ENCODE measurements at regions not wholly inside any gene's neighbourhood (a gene's known extent, or its start where the extent isn't known, plus 50 kb on each side); places are given as distances from the start of the nearest gene placed in this dataset.

DNA sequence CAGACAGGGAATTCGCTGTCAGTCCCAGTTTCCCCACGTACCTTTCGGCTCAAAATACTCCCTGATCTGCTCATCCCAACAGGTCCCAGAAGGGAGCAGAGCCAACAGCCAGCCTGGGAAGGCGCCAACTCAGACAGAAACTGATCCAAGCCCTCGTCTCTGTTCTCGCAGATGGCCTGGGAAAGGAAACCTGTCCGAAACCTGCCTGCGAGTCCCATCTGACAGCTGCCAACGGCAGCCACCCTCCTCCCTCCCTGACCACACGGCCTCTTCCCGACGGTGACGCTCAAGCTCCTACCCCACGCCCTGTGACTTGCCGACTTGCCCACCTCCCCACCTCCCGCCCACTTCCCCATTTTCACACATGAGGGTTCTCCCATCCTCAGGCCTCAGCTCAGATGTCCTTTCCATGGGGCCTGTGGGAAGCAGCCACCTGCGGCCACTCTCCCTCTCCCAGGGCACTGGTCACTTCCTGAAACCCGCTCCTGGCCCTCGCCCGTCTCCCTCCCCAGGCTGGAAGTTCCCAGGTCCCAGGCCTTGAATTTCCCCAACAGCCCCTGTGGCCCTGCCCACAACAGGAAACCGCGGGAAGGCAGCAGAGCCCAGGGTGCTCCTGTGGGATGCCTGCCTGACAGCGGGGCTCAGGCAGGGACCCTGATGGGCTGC is 60.9 kb upstream of the FBRSL1 start:
- H3K27ac Mint-ChIP-seq, result no peak overlapping the region
- no peaks in the 10 kb centered on the region for H3K36me3 Mint-ChIP-seq (ENCODE audit: low read depth)
- H3K9me3 Mint-ChIP-seq, result peaks cover 3% of the 10 kb centered on the region
- H3K4me3 Mint-ChIP-seq, result no peak overlapping the region
- no peaks in the 10 kb centered on the region for H3K27me3 Mint-ChIP-seq
- H3K4me1 Mint-ChIP-seq (ENCODE audit: low read depth), result peaks cover 26% of the 10 kb centered on the region

DNA sequence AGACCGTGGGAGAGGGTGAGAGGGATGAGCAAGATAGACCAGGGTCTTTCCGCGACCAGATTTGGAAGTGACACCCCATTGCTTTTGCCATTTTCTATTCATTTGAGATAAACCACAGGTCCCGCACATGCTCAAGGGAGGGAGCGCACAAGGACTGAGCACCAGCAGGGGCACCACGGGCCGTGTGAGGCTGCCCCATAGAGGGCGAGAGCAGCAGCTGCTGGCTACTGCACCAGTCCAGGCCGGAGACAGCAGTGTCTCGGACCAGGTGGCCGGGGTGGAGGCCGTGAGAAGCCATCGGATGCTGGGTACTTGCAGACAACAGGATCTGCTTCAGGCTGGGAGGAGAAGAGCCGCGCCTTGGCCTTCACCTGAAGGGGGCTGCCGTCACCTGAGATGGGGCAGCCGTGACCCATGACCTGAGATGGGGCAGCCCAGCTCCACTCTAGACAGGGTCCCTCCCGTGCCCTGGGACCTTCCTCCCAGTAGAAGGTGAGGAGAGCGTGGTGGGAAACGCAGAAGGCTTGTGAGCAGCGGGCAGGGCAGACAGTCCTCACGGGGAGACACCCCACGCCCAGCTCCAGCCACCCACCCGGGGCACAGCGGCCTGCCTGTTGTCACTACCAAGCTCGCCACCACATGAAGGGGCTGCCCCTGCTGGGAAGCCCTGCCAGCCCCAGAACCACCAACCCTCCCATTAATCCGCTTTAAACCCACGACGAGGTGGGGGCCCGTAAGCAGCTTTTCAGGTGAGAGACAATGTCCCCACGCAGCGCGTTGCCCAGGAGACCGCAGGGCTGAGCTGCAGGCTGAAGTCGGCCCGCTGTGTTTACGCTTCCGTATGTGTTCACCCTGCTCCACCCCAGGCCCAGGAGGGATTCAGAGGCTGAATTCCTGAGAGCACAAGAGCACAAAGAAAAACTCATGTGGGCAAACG is 61.7 kb upstream of the FBRSL1 start:
- Mint-ChIP-seq H3K4me1 (ENCODE audit: low read depth) (peaks cover 24% of the 10 kb centered on the region), H3K9me3 (peaks cover 3% of the 10 kb centered on the region), H3K36me3 (ENCODE audit: low read depth) (no peaks in the 10 kb centered on the region), H3K4me3 (no peak overlapping the region), H3K27ac (no peak overlapping the region), H3K27me3 (no peaks in the 10 kb centered on the region)

DNA sequence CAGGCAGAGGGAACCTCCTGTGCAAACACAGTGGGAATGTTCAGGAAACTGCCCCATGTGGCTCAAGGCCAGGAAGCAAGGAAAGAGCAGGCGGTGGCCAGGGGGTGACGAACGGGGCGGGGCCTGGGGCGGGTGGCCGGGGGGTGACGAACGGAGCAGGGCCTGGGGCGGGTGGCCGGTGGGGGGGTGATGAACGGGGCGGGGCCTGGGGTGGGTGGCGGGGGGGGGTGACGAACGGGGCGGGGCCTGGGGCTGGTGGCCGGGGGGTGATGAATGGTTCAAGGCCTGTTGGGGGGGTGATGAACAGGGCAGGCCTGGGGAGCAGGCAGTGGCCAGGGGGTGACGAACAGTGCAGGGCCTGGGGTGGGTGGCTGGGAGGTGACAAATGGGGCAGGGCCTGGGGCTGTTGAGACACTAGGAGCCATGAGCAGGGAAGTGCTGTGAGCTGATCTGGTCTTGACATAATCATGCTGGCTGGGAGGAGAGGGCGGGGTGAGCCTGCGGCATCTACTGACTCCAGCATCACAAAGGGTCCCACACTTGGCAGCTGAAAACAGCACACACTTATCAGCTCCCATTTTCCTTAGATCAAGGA is 62.7 kb upstream of the FBRSL1 start:
- Mint-ChIP-seq H3K9me3 (peaks cover 3% of the 10 kb centered on the region), H3K4me3 (no peak overlapping the region), H3K4me1 (ENCODE audit: low read depth) (peaks cover 29% of the 10 kb centered on the region), H3K27ac (no peak overlapping the region), H3K27me3 (no peaks in the 10 kb centered on the region), H3K36me3 (ENCODE audit: low read depth) (no peaks in the 10 kb centered on the region)

DNA sequence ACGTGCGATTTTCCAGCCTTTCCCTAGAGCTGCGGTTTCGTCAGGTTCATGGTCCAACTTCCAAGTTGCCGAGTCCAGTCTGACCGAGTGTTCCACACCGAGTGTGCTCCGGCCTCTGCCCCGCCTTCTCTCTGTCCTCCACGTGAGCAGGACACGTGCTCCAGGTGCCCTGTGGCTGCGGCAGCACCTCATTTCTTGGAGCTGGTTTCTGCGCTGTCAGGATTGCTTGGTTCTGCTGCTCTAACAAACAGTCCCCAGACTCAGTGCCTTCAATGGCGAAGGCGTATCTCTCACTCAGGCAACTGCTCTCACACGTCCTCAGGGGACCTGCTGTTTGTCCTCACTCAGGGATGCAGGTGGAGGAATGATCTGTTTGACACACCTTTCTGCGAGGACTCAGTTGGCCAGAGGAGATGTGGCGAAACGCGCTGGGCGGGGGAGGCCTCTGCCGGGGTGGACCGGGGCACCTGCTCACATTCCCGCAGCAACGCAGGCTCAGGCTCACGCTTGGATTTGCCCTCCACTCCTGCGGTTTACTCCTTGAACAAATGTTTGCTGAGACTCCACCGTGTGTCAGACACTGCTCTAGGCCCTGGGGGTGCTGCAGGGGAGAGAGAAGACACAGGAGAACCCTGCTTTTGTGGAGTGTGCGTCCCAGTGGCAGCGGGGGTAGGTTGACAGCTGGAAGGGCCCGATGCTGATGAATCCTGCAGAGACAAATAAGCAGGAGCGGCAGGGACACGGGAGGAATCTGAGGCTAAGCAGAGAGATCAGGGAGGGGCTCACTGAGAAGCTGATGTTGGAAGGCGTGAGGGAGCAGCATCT is 63.4 kb upstream of the FBRSL1 start:
- H3K9me3 Mint-ChIP-seq, result peaks cover 3% of the 10 kb centered on the region
- H3K36me3 Mint-ChIP-seq (ENCODE audit: low read depth), result no peaks in the 10 kb centered on the region
- H3K4me3 Mint-ChIP-seq, result no peak overlapping the region
- H3K27me3 Mint-ChIP-seq, result no peaks in the 10 kb centered on the region
- no peak overlapping the region for H3K27ac Mint-ChIP-seq
- H3K4me1 Mint-ChIP-seq (ENCODE audit: low read depth), result peaks cover 29% of the 10 kb centered on the region

DNA sequence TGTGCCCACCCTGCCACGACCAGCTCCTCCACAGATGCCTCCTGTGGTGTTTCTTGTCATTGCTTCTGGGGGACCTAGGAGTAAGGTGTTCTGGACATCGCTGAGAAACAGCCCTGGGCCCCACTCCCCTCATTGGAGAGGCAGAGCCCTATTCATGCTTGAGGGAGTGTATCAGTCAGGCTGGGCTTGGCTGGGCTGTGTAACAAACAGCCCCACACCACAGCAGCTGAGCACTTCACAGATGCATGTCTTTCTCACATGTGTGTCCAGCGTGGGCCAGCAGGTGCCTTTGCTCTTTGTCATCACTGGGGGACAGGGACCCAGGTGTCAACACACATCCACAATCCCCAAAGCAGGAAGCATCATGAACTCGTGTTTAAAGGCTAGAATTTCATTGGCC is 65.1 kb upstream of the FBRSL1 start:
- H3K27me3 Mint-ChIP-seq, result no peaks in the 10 kb centered on the region
- H3K36me3 Mint-ChIP-seq (ENCODE audit: low read depth), result no peaks in the 10 kb centered on the region
- no peak overlapping the region for H3K4me3 Mint-ChIP-seq
- H3K9me3 Mint-ChIP-seq, result peaks cover 3% of the 10 kb centered on the region
- no peak overlapping the region for H3K27ac Mint-ChIP-seq
- H3K4me1 Mint-ChIP-seq (ENCODE audit: low read depth), result peaks cover 17% of the 10 kb centered on the region

DNA sequence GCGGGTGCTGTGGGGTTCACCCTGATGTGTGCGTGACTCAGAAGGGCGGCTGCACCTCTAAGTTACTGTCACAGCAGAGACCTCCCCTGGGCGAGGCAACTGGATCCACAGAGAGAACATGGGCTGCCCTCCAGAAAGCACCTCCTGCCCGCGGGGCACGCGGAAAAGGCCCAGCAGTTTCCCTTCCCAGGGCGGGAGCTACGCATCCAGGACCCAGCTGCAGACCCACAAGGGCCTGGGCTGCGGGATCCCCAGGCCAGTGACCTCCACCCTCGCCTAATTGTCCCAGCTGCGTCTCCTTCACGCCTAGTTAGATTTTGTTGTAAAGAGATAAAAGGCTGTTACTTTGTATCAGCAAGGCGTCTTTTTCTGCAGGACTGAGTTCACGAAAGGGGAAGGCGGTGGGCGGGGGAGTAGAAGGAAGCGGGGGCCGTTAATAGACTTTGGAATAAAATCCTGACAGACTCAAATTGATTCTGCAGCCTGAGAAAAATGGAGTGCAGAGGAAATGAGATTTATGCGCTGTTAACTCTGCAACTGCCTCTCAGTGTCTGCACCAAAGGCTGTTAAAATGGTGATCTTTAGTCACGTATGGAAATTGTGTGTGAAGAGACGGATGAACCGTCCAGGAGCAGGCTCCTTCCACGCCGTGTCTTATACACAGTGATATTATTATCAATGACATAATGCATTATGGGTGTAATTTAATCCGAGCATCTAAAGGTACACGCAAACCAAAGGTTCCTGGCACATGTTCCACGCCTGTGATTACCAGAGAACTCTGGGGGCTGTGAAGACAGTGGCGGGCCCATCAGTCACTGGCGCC is 65.9 kb upstream of the FBRSL1 start:
- no peak overlapping the region for H3K27ac Mint-ChIP-seq
- peaks cover 10% of the 10 kb centered on the region for H3K4me1 Mint-ChIP-seq (ENCODE audit: low read depth)
- peaks cover 3% of the 10 kb centered on the region for H3K9me3 Mint-ChIP-seq
- no peak overlapping the region for H3K4me3 Mint-ChIP-seq
- no peaks in the 10 kb centered on the region for H3K36me3 Mint-ChIP-seq (ENCODE audit: low read depth)
- H3K27me3 Mint-ChIP-seq, result no peaks in the 10 kb centered on the region

DNA sequence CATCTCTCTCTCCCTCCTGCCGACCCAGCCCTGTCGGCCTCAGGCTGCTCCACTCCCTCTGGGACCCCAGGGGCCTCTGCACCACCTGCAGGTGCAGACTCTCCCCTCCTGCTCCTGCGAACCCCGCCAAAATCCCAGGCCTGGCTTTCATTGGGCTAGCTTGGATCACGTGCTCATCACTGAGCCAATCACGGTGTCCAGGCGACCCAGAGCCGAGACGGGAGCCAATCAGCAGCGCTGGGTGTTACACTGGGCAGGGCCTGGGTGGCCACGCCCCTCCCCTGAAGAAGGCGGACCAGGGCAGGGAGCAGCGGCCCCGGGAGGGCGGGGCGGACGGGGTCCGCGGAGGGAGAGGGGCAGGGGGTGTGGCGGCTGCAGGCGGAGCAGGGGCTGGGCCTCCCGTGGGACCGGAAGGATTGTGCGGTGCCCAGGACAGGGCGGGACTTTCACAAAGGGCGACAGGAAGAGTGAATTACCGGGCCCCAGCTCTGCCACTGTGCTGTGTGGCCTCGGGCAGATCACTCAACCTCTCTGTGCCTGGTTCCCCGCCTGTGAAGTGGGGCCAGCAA is 66.6 kb upstream of the FBRSL1 start:
- no peaks in the 10 kb centered on the region for H3K36me3 Mint-ChIP-seq (ENCODE audit: low read depth)
- no peak overlapping the region for H3K4me3 Mint-ChIP-seq
- peaks cover 6% of the 10 kb centered on the region for H3K4me1 Mint-ChIP-seq (ENCODE audit: low read depth)
- no peak overlapping the region for H3K27ac Mint-ChIP-seq
- H3K27me3 Mint-ChIP-seq, result no peaks in the 10 kb centered on the region
- peaks cover 3% of the 10 kb centered on the region for H3K9me3 Mint-ChIP-seq

DNA sequence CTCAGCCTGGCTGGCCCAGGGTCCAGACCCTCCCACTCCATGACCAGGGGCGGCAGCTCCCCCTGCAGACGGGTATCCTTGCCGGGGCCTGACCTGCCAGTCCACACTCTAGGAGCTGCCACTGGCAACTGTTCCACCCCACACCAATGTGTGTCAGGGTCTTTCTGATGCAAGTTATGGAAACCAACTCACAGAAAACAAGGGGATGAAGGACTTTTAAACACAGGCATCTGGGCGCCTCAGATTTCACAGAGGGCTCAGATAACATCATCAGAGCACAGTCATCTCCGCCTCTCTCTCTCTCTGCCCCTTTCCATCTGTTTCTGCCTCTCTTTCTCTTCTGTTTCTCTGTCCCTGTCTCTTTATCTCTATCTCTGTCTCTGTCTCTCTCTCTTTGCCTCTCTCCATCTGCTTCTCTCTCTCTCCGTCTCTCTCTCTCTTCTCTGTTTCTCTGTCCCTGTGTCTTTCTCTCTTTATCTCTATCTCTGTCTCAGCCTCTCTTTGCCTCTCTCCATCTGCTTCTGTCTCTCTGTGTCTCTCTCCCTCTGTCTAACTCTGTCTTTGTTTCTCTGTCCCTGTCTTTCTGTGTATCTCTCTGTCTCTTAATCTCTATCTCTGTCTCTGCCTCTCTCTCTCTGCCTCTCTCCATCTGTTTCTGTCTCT is 67.4 kb upstream of the FBRSL1 start:
- Mint-ChIP-seq H3K36me3 (ENCODE audit: low read depth) (no peaks in the 10 kb centered on the region), H3K27ac (no peak overlapping the region), H3K9me3 (peaks cover 3% of the 10 kb centered on the region), H3K4me3 (no peak overlapping the region), H3K4me1 (ENCODE audit: low read depth) (peaks cover 6% of the 10 kb centered on the region), H3K27me3 (no peaks in the 10 kb centered on the region)

DNA sequence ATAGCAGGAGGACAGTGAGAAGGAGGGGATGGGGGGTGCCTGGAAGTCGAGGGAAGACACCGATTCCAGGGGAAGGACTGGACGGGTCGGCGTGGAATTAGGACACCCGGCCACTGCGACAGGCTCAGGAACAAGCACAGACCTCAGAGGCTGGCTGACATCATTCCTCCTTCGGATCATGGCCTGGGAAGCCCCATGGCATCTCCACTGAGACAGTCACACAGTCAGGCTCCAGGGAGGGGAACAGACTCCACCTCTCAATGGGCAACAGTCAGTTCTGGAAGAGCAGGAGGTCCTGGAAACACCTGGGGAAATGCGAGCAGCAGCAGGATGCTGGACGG is 67.9 kb upstream of the FBRSL1 start:
- no peaks in the 10 kb centered on the region for H3K36me3 Mint-ChIP-seq (ENCODE audit: low read depth)
- H3K4me3 Mint-ChIP-seq, result no peak overlapping the region
- H3K4me1 Mint-ChIP-seq (ENCODE audit: low read depth), result peaks cover 6% of the 10 kb centered on the region
- no peak overlapping the region for H3K27ac Mint-ChIP-seq
- no peaks in the 10 kb centered on the region for H3K27me3 Mint-ChIP-seq
- H3K9me3 Mint-ChIP-seq, result peaks cover 3% of the 10 kb centered on the region

DNA sequence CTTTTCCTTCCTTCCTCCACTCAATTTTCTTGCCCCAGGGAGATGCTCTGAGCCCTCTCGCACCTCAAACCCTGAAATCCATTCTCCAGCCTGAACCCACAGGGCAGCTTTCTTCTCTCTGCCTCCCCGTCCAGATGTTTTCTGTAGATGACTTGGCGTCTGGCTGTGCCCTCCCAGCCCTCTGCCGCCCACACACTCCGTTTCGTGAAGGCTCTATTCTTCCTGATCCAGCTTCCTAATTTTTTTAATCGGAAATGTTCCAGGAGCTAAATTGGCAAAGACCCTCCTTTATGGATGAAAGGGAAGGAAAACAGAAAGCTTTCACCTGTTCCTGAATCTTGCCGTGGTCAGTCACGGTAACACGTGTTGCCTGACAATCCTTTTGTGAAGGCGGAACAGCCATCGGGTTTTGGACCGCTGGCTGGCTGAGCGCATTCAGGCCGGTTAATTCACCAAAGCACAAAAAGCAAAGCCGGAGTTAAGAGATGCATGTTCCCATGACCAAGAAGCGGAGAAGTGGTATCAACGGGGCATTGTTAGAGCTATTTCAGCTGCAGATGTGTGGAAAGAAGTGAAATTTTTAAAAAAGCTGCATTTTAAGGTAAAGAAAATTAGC is 70.2 kb upstream of the FBRSL1 start:
- Mint-ChIP-seq H3K9me3 (no peaks in the 10 kb centered on the region), H3K27ac (no peak overlapping the region), H3K36me3 (ENCODE audit: low read depth) (no peaks in the 10 kb centered on the region), H3K27me3 (no peaks in the 10 kb centered on the region), H3K4me3 (no peak overlapping the region), H3K4me1 (ENCODE audit: low read depth) (peaks cover 6% of the 10 kb centered on the region)

DNA sequence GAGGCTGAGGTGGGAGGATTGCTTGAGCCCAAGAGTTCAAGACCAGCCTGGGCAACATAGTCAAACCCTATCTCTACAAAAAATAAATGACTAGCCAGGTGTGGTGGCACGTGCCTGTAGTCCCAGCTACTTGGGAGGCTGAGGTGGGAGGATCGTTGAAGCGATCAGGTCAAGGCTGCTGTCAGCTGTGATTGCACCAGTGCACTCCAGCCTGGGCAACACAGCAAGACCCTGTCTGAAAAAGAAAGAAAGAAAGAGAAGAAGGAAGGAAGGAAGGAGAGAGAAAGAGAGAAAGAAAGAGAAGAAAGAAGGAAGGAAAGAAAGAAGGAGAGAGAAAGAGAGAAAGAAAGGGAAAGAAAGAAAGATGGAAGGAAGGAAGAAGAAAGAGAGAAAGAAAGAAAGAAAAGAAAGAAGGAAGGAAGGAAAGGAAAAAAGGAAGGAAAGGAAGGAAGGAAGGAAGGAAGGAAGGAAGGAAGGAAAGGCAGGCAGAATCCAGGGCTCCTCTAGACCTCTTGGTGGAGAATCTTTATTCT is 71.5 kb upstream of the FBRSL1 start:
- H3K36me3 Mint-ChIP-seq (ENCODE audit: low read depth), result no peaks in the 10 kb centered on the region
- H3K4me1 Mint-ChIP-seq (ENCODE audit: low read depth), result peaks cover 6% of the 10 kb centered on the region
- H3K27me3 Mint-ChIP-seq, result no peaks in the 10 kb centered on the region
- H3K9me3 Mint-ChIP-seq, result no peaks in the 10 kb centered on the region
- H3K4me3 Mint-ChIP-seq, result no peak overlapping the region
- H3K27ac Mint-ChIP-seq, result no peak overlapping the region

DNA sequence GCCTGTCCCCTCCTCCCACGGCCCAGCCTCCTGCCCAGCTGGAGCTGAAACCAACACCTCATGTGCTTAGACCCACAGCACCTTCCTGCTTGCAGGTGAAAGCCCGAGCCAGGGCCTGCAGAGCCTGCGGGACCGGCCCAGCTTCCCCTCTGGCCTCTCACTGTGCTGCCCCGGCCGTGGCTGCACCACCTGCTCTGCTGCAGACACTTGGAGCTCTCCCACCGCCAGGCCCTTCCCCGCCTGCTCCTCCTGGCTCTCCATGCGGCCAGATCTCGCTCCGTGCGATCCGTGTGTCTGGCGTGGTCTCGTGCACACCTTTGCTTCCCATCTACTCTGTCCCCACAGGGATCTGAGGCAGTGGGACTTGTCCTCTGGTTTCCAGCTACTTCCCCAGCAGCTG is 72.2 kb upstream of the FBRSL1 start:
- no peaks in the 10 kb centered on the region for H3K9me3 Mint-ChIP-seq
- no peak overlapping the region for H3K27ac Mint-ChIP-seq
- no peaks in the 10 kb centered on the region for H3K36me3 Mint-ChIP-seq (ENCODE audit: low read depth)
- no peaks in the 10 kb centered on the region for H3K27me3 Mint-ChIP-seq
- H3K4me1 Mint-ChIP-seq (ENCODE audit: low read depth), result peaks cover 4% of the 10 kb centered on the region
- H3K4me3 Mint-ChIP-seq, result no peak overlapping the region

DNA sequence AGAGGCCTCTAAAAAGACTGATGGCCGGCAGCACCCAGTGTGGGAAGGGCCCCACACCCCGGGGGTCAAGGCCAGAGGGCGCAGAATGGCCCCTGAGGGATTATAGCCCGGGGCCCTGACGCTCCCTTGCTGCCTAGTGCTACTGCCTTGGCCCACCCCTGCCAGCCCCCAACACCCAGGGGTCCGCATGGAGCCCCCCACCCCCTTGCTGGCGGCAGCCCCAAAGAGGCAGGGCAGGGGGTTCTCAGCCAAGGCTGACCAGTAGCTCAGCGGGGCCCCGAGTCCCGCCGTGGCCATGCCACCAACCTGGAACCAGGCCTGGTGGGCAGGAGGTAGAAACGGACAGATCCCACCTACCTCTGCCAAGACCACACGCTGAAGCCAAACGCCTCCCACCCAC is 73.1 kb upstream of the FBRSL1 start:
- Mint-ChIP-seq H3K27ac (no peak overlapping the region), H3K9me3 (no peaks in the 10 kb centered on the region), H3K4me3 (no peak overlapping the region), H3K36me3 (ENCODE audit: low read depth) (no peaks in the 10 kb centered on the region), H3K4me1 (ENCODE audit: low read depth) (no peaks in the 10 kb centered on the region), H3K27me3 (no peaks in the 10 kb centered on the region)

Measured in stimulated activated naive CD8-positive, alpha-beta T cell treated with anti-CD3 and anti-CD28 coated beads, Interleukin-15, Interleukin-2, amounts not matched to agents 100 ng/mL and 50 ng/mL, for 24 hours (primary cell).